GM23338 (cell line): ENCODE measurements at regions not wholly inside any gene's neighbourhood (a gene's known extent, or its start where the extent isn't known, plus 50 kb on each side); places are given as distances from the start of the nearest gene placed in this dataset.

Experiments
- JUNB ChIP-seq: IDR thresholded peaks from one replicate; pipeline ENCODE4 v1.6.1; 2016; ENCODE audit warnings: antibody characterized with exemption; ENCODE audit not compliant: unreplicated experiment
- TF ChIP-seq, protein P1 (sequence below): fragments of 250-450 bp; sonication (Bioruptor Pico); IDR thresholded peaks from 2 replicates; pipeline ENCODE4 v1.5.0; 2020; ENCODE audit warnings: mild to moderate bottlenecking, moderate library complexity
- TF ChIP-seq, protein P2 (sequence below): IDR thresholded peaks from 2 replicates; pipeline ENCODE4 v1.6.1; 2016; ENCODE audit warnings: antibody characterized with exemption
- TF ChIP-seq, protein P3 (sequence below): IDR thresholded peaks from one replicate; pipeline ENCODE4 v1.6.1; 2018; ENCODE audit warnings: antibody characterized with exemption; ENCODE audit not compliant: unreplicated experiment
- TF ChIP-seq, protein P4 (sequence below), 2 experiments: fragments of 200-600 bp in 1 of 2; sonication (generic) in 1 of 2; conservative IDR thresholded peaks; 2 replicates each; pipeline versions ENCODE4 v1.5.1 to v1.6.1; 2016 to 2017; ENCODE audit warnings: antibody characterized with exemption in 2 of 2, low read depth in 2 of 2, mild to moderate bottlenecking in 2 of 2, moderate library complexity in 1 of 2

DNA sequence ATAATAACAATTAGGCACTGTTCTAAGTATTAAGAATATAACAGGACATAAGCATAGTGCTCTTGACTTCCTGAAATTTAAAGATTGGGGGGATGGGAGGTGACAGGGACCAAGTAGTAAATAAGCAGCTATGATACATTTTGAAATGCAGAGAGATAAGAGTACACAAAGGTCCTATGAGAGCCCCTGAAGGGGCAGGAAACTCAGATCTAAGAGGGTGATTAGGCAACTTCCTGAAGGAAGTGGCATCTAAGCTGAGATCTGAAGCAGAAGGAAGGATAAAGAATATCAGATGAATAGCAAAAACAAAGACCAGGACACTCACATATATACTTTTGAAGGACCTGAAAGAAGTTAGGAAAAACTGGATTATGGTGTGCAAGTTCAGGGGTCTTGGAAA is 415.2 kb upstream of the FRG2C start (continued):
- TF ChIP-seq, protein P1, sequence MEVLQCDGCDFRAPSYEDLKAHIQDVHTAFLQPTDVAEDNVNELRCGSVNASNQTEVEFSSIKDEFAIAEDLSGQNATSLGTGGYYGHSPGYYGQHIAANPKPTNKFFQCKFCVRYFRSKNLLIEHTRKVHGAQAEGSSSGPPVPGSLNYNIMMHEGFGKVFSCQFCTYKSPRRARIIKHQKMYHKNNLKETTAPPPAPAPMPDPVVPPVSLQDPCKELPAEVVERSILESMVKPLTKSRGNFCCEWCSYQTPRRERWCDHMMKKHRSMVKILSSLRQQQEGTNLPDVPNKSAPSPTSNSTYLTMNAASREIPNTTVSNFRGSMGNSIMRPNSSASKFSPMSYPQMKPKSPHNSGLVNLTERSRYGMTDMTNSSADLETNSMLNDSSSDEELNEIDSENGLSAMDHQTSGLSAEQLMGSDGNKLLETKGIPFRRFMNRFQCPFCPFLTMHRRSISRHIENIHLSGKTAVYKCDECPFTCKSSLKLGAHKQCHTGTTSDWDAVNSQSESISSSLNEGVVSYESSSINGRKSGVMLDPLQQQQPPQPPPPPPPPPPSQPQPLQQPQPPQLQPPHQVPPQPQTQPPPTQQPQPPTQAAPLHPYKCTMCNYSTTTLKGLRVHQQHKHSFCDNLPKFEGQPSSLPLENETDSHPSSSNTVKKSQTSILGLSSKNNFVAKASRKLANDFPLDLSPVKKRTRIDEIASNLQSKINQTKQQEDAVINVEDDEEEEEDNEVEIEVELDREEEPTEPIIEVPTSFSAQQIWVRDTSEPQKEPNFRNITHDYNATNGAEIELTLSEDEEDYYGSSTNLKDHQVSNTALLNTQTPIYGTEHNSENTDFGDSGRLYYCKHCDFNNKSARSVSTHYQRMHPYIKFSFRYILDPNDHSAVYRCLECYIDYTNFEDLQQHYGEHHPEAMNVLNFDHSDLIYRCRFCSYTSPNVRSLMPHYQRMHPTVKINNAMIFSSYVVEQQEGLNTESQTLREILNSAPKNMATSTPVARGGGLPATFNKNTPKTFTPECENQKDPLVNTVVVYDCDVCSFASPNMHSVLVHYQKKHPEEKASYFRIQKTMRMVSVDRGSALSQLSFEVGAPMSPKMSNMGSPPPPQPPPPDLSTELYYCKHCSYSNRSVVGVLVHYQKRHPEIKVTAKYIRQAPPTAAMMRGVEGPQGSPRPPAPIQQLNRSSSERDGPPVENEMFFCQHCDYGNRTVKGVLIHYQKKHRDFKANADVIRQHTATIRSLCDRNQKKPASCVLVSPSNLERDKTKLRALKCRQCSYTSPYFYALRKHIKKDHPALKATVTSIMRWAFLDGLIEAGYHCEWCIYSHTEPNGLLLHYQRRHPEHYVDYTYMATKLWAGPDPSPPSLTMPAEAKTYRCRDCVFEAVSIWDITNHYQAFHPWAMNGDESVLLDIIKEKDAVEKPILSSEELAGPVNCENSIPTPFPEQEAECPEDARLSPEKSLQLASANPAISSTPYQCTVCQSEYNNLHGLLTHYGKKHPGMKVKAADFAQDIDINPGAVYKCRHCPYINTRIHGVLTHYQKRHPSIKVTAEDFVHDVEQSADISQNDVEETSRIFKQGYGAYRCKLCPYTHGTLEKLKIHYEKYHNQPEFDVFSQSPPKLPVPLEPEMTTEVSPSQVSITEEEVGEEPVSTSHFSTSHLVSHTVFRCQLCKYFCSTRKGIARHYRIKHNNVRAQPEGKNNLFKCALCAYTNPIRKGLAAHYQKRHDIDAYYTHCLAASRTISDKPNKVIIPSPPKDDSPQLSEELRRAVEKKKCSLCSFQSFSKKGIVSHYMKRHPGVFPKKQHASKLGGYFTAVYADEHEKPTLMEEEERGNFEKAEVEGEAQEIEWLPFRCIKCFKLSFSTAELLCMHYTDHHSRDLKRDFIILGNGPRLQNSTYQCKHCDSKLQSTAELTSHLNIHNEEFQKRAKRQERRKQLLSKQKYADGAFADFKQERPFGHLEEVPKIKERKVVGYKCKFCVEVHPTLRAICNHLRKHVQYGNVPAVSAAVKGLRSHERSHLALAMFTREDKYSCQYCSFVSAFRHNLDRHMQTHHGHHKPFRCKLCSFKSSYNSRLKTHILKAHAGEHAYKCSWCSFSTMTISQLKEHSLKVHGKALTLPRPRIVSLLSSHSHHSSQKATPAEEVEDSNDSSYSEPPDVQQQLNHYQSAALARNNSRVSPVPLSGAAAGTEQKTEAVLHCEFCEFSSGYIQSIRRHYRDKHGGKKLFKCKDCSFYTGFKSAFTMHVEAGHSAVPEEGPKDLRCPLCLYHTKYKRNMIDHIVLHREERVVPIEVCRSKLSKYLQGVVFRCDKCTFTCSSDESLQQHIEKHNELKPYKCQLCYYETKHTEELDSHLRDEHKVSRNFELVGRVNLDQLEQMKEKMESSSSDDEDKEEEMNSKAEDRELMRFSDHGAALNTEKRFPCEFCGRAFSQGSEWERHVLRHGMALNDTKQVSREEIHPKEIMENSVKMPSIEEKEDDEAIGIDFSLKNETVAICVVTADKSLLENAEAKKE (CRISPR knock-in tag) = no peak
- TF ChIP-seq, protein P2, sequence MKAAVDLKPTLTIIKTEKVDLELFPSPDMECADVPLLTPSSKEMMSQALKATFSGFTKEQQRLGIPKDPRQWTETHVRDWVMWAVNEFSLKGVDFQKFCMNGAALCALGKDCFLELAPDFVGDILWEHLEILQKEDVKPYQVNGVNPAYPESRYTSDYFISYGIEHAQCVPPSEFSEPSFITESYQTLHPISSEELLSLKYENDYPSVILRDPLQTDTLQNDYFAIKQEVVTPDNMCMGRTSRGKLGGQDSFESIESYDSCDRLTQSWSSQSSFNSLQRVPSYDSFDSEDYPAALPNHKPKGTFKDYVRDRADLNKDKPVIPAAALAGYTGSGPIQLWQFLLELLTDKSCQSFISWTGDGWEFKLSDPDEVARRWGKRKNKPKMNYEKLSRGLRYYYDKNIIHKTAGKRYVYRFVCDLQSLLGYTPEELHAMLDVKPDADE = no peak
- TF ChIP-seq, protein P3, sequence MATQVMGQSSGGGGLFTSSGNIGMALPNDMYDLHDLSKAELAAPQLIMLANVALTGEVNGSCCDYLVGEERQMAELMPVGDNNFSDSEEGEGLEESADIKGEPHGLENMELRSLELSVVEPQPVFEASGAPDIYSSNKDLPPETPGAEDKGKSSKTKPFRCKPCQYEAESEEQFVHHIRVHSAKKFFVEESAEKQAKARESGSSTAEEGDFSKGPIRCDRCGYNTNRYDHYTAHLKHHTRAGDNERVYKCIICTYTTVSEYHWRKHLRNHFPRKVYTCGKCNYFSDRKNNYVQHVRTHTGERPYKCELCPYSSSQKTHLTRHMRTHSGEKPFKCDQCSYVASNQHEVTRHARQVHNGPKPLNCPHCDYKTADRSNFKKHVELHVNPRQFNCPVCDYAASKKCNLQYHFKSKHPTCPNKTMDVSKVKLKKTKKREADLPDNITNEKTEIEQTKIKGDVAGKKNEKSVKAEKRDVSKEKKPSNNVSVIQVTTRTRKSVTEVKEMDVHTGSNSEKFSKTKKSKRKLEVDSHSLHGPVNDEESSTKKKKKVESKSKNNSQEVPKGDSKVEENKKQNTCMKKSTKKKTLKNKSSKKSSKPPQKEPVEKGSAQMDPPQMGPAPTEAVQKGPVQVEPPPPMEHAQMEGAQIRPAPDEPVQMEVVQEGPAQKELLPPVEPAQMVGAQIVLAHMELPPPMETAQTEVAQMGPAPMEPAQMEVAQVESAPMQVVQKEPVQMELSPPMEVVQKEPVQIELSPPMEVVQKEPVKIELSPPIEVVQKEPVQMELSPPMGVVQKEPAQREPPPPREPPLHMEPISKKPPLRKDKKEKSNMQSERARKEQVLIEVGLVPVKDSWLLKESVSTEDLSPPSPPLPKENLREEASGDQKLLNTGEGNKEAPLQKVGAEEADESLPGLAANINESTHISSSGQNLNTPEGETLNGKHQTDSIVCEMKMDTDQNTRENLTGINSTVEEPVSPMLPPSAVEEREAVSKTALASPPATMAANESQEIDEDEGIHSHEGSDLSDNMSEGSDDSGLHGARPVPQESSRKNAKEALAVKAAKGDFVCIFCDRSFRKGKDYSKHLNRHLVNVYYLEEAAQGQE = no peak
- TF ChIP-seq JUNB = no peak
- TF ChIP-seq, protein P4, sequence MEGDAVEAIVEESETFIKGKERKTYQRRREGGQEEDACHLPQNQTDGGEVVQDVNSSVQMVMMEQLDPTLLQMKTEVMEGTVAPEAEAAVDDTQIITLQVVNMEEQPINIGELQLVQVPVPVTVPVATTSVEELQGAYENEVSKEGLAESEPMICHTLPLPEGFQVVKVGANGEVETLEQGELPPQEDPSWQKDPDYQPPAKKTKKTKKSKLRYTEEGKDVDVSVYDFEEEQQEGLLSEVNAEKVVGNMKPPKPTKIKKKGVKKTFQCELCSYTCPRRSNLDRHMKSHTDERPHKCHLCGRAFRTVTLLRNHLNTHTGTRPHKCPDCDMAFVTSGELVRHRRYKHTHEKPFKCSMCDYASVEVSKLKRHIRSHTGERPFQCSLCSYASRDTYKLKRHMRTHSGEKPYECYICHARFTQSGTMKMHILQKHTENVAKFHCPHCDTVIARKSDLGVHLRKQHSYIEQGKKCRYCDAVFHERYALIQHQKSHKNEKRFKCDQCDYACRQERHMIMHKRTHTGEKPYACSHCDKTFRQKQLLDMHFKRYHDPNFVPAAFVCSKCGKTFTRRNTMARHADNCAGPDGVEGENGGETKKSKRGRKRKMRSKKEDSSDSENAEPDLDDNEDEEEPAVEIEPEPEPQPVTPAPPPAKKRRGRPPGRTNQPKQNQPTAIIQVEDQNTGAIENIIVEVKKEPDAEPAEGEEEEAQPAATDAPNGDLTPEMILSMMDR (conservative IDR thresholded peaks at IDR 0.05; ENCODE audit: low read depth in 2 of 2) = no peak
